GM23248 (cell line): ENCODE measurements at regions not wholly inside any gene's neighbourhood (a gene's known extent, or its start where the extent isn't known, plus 50 kb on each side); places are given as distances from the start of the nearest gene placed in this dataset.

ENCODE experiments used
- DNase-seq: peaks from one replicate; pipeline ENCODE4 v3.0.0-alpha.2; 2015
- H2AFZ ChIP-seq: fragments of 200-600 bp; sonication (generic); 2 replicates; pipeline ENCODE4 v1.6.1; 2016; ENCODE audit warnings: antibody characterized with exemption
- H3F3A ChIP-seq: fragments of 200-600 bp; sonication (generic); 2 replicates; pipeline ENCODE4 v1.6.1; 2016; ENCODE audit warnings: mild to moderate bottlenecking, antibody characterized with exemption, mixed run types; ENCODE audit not compliant: insufficient read depth
- H3K27ac ChIP-seq: fragments of 200-600 bp; sonication (generic); 2 replicates; pipeline ENCODE4 v1.5.1; 2016; ENCODE audit warnings: mild to moderate bottlenecking
- H3K27me3 ChIP-seq: fragments of 200-600 bp; sonication (generic); replicated peaks from 2 replicates; pipeline ENCODE4 v1.6.1; 2016; ENCODE audit warnings: mild to moderate bottlenecking; ENCODE audit not compliant: insufficient read depth
- H3K36me3 ChIP-seq: fragments of 200-600 bp; sonication (generic); 2 replicates; pipeline ENCODE4 v1.6.1; 2016; ENCODE audit warnings: low read depth, mild to moderate bottlenecking
- H3K4me1 ChIP-seq: fragments of 200-600 bp; sonication (generic); 2 replicates; pipeline ENCODE4 v1.6.1; 2016; ENCODE audit warnings: mild to moderate bottlenecking; ENCODE audit not compliant: insufficient read depth
- H3K4me2 ChIP-seq: fragments of 200-600 bp; sonication (generic); one replicate; pipeline ENCODE4 v1.6.1; 2016; ENCODE audit warnings: mild to moderate bottlenecking; ENCODE audit not compliant: unreplicated experiment
- H3K4me3 ChIP-seq: fragments of 200-600 bp; sonication (generic); 2 replicates; pipeline ENCODE4 v1.5.1; 2016; ENCODE audit warnings: mild to moderate bottlenecking
- H3K79me2 ChIP-seq: fragments of 200-600 bp; sonication (generic); 2 replicates; pipeline ENCODE4 v1.6.1; 2016; ENCODE audit warnings: mild to moderate bottlenecking; ENCODE audit not compliant: insufficient read depth
- H3K9ac ChIP-seq: fragments of 200-600 bp; sonication (generic); 2 replicates; pipeline ENCODE4 v1.6.1; 2016; ENCODE audit warnings: mild to moderate bottlenecking
- H3K9me2 ChIP-seq: fragments of 200-600 bp; sonication (generic); 2 replicates; pipeline ENCODE4 v1.6.1; 2016; ENCODE audit warnings: mixed run types, mild to moderate bottlenecking, moderate library complexity; ENCODE audit not compliant: insufficient read depth
- H3K9me3 ChIP-seq: fragments of 200-600 bp; sonication (generic); one replicate; pipeline ENCODE4 v1.6.1; 2017; ENCODE audit warnings: low read depth
- H4K20me1 ChIP-seq: fragments of 200-600 bp; sonication (generic); 2 replicates; pipeline ENCODE4 v1.6.0; 2016; ENCODE audit not compliant: insufficient read depth
- EZH2 ChIP-seq: fragments of 200-600 bp; sonication (generic); IDR thresholded peaks from 2 replicates; pipeline ENCODE4 v1.6.1; 2018; ENCODE audit warnings: antibody characterized with exemption, mild to moderate bottlenecking; ENCODE audit not compliant: insufficient read depth, poor library complexity, severe bottlenecking
- EZH2phosphoT487 ChIP-seq: fragments of 200-600 bp; sonication (generic); IDR thresholded peaks from 2 replicates; pipeline ENCODE4 v1.6.1; 2018; ENCODE audit warnings: antibody characterized with exemption, moderate library complexity, mild to moderate bottlenecking, low read depth; ENCODE audit not compliant: insufficient read depth
- WGBS, 2 experiments: methylation state at CpG; one replicate each; pipeline ENCODE4 v1.1.6; 2015 to 2017; ENCODE audit warnings: low lambda C conversion rate in 2 of 2, low coverage in 1 of 2; ENCODE audit errors: missing lambda C conversion rate in 2 of 2; 5-methylcytosine and 5-hydroxymethylcytosine counted together
- in situ Hi-C: fragments of 300-500 bp; cut with MboI; formaldehyde crosslinking; loops from 2 replicates; pipeline ENCODE4 v1.15.0; 2020

- Histone ChIP-seq H3K79me2 (no peaks in the 10 kb centered on the region), H3K9me2 (no peaks in the 10 kb centered on the region), H4K20me1 (no peaks in the 10 kb centered on the region), H3K9me3 (no peaks in the 10 kb centered on the region), H3K9ac (no peak overlapping the region), H3K4me3 (no peak overlapping the region), H3F3A (no peaks in the 10 kb centered on the region), H3K36me3 (no peaks in the 10 kb centered on the region), H3K27ac (no peak overlapping the region), H2AFZ (no peak overlapping the region), H3K4me2 (no peak overlapping the region), H3K27me3 (no peaks in the 10 kb centered on the region), H3K4me1 (no peaks in the 10 kb centered on the region)
- DNase-seq, result no peak
- WGBS, 2 experiments, result 20 to 24% methylated on average over 20 to 24 of the region's 24 CpGs
- TF ChIP-seq EZH2, result no peak
- TF ChIP-seq EZH2phosphoT487, result no peak
- in situ Hi-C loops, result no loop called here
These were observed 87.8 kb upstream of the PPP2R2D start for GRCh38 chr10:131812736-131813604.

DNA sequence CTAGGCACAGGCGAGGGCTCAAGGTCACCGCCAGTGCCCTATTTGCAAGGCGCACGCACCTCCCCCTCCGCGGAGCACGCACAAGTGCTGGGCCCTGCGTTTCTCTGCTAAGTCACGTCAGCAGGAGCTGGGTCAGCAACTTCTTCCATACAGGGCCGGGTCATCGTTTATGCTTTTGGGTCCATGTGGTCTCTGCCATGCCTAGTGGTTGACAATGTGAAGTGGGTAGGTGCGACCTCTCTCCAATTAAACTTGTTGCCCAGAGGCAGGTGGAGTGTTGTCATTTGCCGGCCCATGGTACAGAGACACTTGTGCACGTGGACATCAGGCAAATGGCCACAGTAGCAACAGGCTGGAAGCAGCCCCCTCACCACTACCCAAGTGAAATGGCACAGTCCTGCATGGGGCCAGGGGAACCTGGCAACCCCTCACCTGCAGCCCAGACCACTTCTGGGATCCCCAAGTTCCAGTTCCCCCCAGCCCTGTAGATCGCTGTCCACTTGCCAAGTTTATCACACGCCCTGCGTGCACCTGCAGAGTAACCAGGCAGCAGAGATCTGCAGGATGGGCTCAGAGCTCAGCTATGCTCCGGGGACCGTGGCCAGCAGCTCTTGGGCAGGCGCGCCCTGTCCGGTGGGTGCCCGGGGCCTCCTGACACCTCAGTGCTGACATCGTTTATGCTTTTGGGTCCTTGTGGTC lies 86.1 kb upstream of the PPP2R2D start:
- TF ChIP-seq EZH2phosphoT487 (no peak), EZH2 (no peak)
- Histone ChIP-seq H3K36me3 (no peaks in the 10 kb centered on the region), H3K79me2 (no peaks in the 10 kb centered on the region), H3K4me2 (no peak overlapping the region), H3K4me3 (no peak overlapping the region), H3K27me3 (no peaks in the 10 kb centered on the region), H3K9me2 (no peaks in the 10 kb centered on the region), H3K9ac (no peak overlapping the region), H4K20me1 (no peaks in the 10 kb centered on the region), H3K27ac (no peak overlapping the region), H3K4me1 (no peaks in the 10 kb centered on the region), H3K9me3 (no peaks in the 10 kb centered on the region), H2AFZ (no peak overlapping the region), H3F3A (no peaks in the 10 kb centered on the region)
- no peak for DNase-seq
- WGBS, 2 experiments, result 38 to 43% methylated on average over 23 to 24 of the region's 24 CpGs
- in situ Hi-C loops, result no loop called here

DNA sequence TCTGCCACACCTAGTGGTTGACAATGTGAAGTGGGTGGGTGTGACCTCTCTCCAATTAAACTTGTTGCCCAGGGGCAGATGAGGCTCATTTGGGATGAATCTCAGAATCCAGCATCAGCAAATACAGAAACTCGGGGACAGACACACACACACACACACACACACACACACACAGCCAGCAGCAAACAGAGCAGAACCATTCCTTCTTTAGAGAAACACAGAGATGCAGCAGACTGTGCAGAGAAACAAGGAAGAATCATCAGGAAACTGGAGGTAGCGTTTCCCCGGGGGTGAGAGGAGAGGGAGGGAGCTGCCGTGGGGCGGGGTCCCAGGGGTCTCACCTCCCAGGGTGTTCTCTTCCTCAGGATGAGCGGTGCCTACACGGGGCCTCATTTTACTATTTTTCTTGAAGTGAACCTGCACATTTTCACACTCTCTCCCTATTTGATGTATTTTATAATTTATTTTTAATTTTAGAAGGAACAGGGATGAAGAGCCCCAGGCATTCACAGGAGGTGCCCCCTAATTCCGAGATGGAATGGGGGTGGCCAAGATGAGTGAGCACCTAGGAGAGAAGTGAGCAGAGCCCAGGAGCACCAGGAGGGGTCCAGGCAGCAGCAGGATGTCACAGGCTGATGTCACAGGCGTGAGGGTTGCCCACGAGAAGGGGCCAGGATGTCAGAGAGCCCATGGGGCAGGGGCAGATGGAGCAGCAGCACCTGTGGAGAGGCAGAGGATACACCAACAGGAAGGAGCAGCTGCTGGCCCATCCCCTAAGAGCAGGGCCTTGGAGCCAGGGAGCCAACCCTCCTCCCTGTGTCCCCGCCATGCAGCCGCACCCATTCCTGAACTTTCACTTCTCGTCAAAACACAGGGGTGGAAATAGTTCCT lies 85.3 kb upstream of the PPP2R2D start:
- no peaks in the 10 kb centered on the region for H3K79me2 ChIP-seq
- H3K9ac ChIP-seq, result no peak overlapping the region
- no peak for TF ChIP-seq EZH2phosphoT487
- no peak for TF ChIP-seq EZH2
- no peaks in the 10 kb centered on the region for H3K27me3 ChIP-seq
- no peak overlapping the region for H3K4me3 ChIP-seq
- no peaks in the 10 kb centered on the region for H3F3A ChIP-seq
- H3K27ac ChIP-seq, result no peak overlapping the region
- no peaks in the 10 kb centered on the region for H3K9me3 ChIP-seq
- no peaks in the 10 kb centered on the region for H3K4me1 ChIP-seq
- no peaks in the 10 kb centered on the region for H4K20me1 ChIP-seq
- DNase-seq, result no peak
- no peaks in the 10 kb centered on the region for H3K36me3 ChIP-seq
- H3K9me2 ChIP-seq, result no peaks in the 10 kb centered on the region
- in situ Hi-C loops, result no loop called here
- WGBS, 2 experiments, result 22 to 23% methylated on average over 13 of the region's 13 CpGs
- H3K4me2 ChIP-seq, result no peak overlapping the region
- H2AFZ ChIP-seq, result no peak overlapping the region

GRCh38 chr10:131816157-131816775 lies 84.5 kb upstream of the PPP2R2D start:
- Histone ChIP-seq H2AFZ (no peak overlapping the region), H3K4me1 (no peaks in the 10 kb centered on the region), H3F3A (no peaks in the 10 kb centered on the region), H4K20me1 (no peaks in the 10 kb centered on the region), H3K9me2 (no peaks in the 10 kb centered on the region), H3K27ac (no peak overlapping the region), H3K79me2 (no peaks in the 10 kb centered on the region), H3K4me3 (no peak overlapping the region), H3K9me3 (no peaks in the 10 kb centered on the region), H3K36me3 (no peaks in the 10 kb centered on the region), H3K4me2 (no peak overlapping the region), H3K27me3 (no peaks in the 10 kb centered on the region), H3K9ac (no peak overlapping the region)
- TF ChIP-seq EZH2, result no peak
- in situ Hi-C loops, result no loop called here
- 25 to 27% methylated on average over 17 of the region's 17 CpGs for WGBS, 2 experiments
- DNase-seq, result no peak
